ENCODE measurements at regions not wholly inside any gene's neighbourhood (a gene's known extent, or its start where the extent isn't known, plus 50 kb on each side); places are given as distances from the start of the nearest gene placed in this dataset.
A peak's percentile ranks its signal among the peaks of the same experiment; 100 is the strongest.

DNA sequence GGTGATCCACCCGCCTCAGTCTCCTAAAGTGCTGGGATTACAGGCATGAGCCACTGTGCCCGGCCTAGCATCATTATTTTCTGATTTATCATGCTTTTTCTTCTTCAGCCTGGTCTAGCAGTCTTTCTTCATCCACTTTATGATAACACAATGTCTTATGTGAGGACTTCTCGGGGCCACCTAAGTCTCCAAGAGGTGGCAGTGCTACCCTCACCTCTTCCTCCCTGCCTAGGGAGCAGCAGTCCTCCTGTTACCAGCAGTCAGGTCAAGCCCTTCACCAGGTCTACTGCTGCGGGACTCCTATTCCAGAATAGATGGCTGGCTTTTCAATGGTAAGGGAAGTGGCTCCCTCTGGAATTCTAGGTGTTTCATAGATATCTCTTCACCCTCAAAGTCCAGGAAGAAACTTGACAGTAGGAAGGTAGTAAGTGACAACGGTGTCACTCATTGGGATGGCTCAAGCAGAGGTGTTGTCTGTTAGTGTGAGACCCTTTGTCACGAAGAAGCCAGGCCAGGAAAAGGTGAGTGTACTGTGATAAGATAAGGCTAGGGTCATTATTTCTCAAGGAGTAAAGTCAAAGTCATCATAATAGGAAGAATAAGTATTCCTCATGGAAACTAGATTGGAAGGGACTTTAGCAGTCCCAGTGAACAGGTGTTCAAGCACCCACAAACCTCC, 164.0 kb downstream of the KLF5 start:
- BruUV-seq (replicated peaks), result no TSS peak
- ChIA-PET RAD21 (ENCODE audit: low non-redundant PET in 1 of 2, low total read pairs in 2 of 2, uncharacterized antibody in 2 of 2, unreplicated experiment in 2 of 2) (no interaction called here), CTCF (no interaction called here), POLR2A (no interaction called here)
- Histone ChIP-seq H3K27ac (ENCODE audit: low read depth, low read length) (no peak overlapping the region), H4K20me1 (ENCODE audit: insufficient read depth) (no peaks in the 10 kb centered on the region), H3K27me3 (ENCODE audit: insufficient read depth, low read length) (no peaks in the 10 kb centered on the region), H3K9me3 (ENCODE audit: control insufficient read depth in 1 of 2, insufficient read depth in 1 of 2, low read depth in 1 of 2, low read length in 2 of 2) (no peaks in the 10 kb centered on the region), H3K4me2 (ENCODE audit: low read length) (no peak overlapping the region), H3K79me2 (ENCODE audit: insufficient read depth, low read length) (no peaks in the 10 kb centered on the region), H3K4me1 (ENCODE audit: control insufficient read depth in 1 of 2, insufficient read depth in 2 of 2, low read length in 2 of 2) (peaks cover 0 to 18% of the 10 kb centered on the region in 2 experiments; a peak in 1 of 4 replicates), H3K9me2 (ENCODE audit: insufficient read depth) (no peaks in the 10 kb centered on the region), H3K36me3 (ENCODE audit: control insufficient read depth in 1 of 2, insufficient read depth in 2 of 2, low read length in 2 of 2) (no peaks in the 10 kb centered on the region), H3K9ac (ENCODE audit: low read length) (no peak overlapping the region), H2AFZ (ENCODE audit: low read depth, low read length, poor library complexity, severe bottlenecking) (no peak overlapping the region), H3K4me3 (replicated peaks in 1 of 2; ENCODE audit: low read depth in 1 of 2, low read length in 2 of 2) (no peak overlapping the region)
- TF ChIP-seq RAD21 (IDR thresholded peaks at IDR 0.05; ENCODE audit: low read depth) (peak; percentile 23; the same call in 1 of the 2 replicates), SP1 (IDR thresholded peaks at IDR 0.05; ENCODE audit: low read depth) (no peak)
- DNase-seq (ENCODE audit: low read depth, low spot score) (no peak), ATAC-seq (no peak; the same call in 1 of the 2 replicates)
- intact Hi-C loops (cut with micrococcal nuclease), result loop anchor here (10.0 kb wide), 1 partner anchor 192 kb away; no protein-coding TSS in a partner anchor

DNA sequence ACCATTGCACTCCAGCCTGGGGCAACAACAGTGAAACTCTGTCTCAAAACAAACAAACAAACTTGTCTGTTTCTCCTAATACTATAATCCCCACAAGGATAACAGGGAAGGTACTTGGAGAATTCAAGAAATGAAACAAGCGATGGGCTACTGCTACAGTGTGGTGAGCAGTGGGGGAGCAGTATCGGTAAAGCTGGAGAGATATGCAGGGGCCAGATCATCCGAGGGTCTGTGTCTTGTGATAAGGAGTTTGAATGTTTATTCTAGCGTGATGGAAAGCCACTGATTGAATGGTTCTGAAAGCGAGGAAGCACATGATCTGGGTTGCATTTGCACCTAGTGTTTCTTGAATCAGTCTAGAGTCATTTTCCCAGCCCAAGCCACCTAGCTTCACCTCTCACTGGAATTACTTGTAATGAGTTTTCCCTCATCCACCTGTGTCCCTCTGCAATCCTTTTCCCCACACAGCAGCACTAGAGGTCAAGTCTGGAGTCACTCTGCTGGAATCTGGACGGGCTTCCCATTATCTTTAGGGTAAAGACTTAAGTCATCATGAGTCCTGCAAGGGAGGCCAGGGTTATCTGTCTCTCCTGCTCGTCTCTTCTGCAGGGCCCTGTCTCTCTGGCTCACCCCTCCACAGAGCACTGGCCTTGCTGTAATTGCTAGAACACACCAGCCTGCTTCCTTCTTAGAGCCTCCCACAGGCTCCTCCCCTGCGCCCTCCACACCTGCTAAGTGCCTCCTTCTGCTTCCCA, 162.3 kb downstream of the KLF5 start:
- Histone ChIP-seq H3K4me2 (ENCODE audit: low read length) (no peak overlapping the region), H3K9me2 (ENCODE audit: insufficient read depth) (no peaks in the 10 kb centered on the region), H2AFZ (ENCODE audit: low read depth, low read length, poor library complexity, severe bottlenecking) (no peak overlapping the region), H3K4me3 (replicated peaks in 1 of 2; ENCODE audit: low read depth in 1 of 2, low read length in 2 of 2) (no peak overlapping the region), H3K4me1 (ENCODE audit: control insufficient read depth in 1 of 2, insufficient read depth in 2 of 2, low read length in 2 of 2) (peaks cover 0 to 18% of the 10 kb centered on the region in 2 experiments; a peak in 1 of 4 replicates), H3K27me3 (ENCODE audit: insufficient read depth, low read length) (no peaks in the 10 kb centered on the region), H4K20me1 (ENCODE audit: insufficient read depth) (no peaks in the 10 kb centered on the region), H3K27ac (ENCODE audit: low read depth, low read length) (no peak overlapping the region), H3K36me3 (ENCODE audit: control insufficient read depth in 1 of 2, insufficient read depth in 2 of 2, low read length in 2 of 2) (no peaks in the 10 kb centered on the region), H3K79me2 (ENCODE audit: insufficient read depth, low read length) (no peaks in the 10 kb centered on the region), H3K9ac (ENCODE audit: low read length) (no peak overlapping the region), H3K9me3 (ENCODE audit: control insufficient read depth in 1 of 2, insufficient read depth in 1 of 2, low read depth in 1 of 2, low read length in 2 of 2) (no peaks in the 10 kb centered on the region)
- RAD21 ChIA-PET (ENCODE audit: low non-redundant PET in 1 of 2, low total read pairs in 2 of 2, uncharacterized antibody in 2 of 2, unreplicated experiment in 2 of 2), result no interaction called here
- POLR2A ChIA-PET, result interaction anchor here (0.7 kb wide), 1 partner anchor 164 kb away, joined by 3 read pairs; no protein-coding TSS in a partner anchor
- DNase-seq (ENCODE audit: low read depth, low spot score), result no peak
- peak; percentile 85 for ATAC-seq
- intact Hi-C loops (cut with micrococcal nuclease), result loop anchor here (10.0 kb wide), 1 partner anchor 194 kb away; no protein-coding TSS in a partner anchor
- no peak for TF ChIP-seq YY1 (IDR thresholded peaks at IDR 0.05; ENCODE audit: extremely low read depth, insufficient replicate concordance, low read depth, low read length)
- TF ChIP-seq SP1 (IDR thresholded peaks at IDR 0.05; ENCODE audit: low read depth), result no peak
- TF ChIP-seq, protein P1, sequence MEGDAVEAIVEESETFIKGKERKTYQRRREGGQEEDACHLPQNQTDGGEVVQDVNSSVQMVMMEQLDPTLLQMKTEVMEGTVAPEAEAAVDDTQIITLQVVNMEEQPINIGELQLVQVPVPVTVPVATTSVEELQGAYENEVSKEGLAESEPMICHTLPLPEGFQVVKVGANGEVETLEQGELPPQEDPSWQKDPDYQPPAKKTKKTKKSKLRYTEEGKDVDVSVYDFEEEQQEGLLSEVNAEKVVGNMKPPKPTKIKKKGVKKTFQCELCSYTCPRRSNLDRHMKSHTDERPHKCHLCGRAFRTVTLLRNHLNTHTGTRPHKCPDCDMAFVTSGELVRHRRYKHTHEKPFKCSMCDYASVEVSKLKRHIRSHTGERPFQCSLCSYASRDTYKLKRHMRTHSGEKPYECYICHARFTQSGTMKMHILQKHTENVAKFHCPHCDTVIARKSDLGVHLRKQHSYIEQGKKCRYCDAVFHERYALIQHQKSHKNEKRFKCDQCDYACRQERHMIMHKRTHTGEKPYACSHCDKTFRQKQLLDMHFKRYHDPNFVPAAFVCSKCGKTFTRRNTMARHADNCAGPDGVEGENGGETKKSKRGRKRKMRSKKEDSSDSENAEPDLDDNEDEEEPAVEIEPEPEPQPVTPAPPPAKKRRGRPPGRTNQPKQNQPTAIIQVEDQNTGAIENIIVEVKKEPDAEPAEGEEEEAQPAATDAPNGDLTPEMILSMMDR (IDR thresholded peaks at IDR 0.05 in 2 of 3, conservative IDR thresholded peaks at IDR 0.05 in 1 of 3; ENCODE audit: borderline replicate concordance in 1 of 3, insufficient read depth in 1 of 3, low read depth in 2 of 3, low read length in 2 of 3), result no peak
- no peak for TF ChIP-seq RAD21 (IDR thresholded peaks at IDR 0.05; ENCODE audit: low read depth)
- TF ChIP-seq, protein P2, sequence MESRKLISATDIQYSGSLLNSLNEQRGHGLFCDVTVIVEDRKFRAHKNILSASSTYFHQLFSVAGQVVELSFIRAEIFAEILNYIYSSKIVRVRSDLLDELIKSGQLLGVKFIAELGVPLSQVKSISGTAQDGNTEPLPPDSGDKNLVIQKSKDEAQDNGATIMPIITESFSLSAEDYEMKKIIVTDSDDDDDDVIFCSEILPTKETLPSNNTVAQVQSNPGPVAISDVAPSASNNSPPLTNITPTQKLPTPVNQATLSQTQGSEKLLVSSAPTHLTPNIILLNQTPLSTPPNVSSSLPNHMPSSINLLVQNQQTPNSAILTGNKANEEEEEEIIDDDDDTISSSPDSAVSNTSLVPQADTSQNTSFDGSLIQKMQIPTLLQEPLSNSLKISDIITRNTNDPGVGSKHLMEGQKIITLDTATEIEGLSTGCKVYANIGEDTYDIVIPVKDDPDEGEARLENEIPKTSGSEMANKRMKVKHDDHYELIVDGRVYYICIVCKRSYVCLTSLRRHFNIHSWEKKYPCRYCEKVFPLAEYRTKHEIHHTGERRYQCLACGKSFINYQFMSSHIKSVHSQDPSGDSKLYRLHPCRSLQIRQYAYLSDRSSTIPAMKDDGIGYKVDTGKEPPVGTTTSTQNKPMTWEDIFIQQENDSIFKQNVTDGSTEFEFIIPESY (IDR thresholded peaks at IDR 0.05; ENCODE audit: extremely low read depth, insufficient replicate concordance, low read length), result no peak
- no peak for TF ChIP-seq POLR2A (IDR thresholded peaks at IDR 0.05; ENCODE audit: borderline replicate concordance, extremely low read depth, insufficient read depth, insufficient read length)
- CTCF ChIA-PET, result no interaction called here
- BruUV-seq (replicated peaks), result no TSS peak

Data from HCT116 (cell line).